ENCODE measurements at regions not wholly inside any gene's neighbourhood (a gene's known extent, or its start where the extent isn't known, plus 50 kb on each side); places are given as distances from the start of the nearest gene placed in this dataset.

DNA sequence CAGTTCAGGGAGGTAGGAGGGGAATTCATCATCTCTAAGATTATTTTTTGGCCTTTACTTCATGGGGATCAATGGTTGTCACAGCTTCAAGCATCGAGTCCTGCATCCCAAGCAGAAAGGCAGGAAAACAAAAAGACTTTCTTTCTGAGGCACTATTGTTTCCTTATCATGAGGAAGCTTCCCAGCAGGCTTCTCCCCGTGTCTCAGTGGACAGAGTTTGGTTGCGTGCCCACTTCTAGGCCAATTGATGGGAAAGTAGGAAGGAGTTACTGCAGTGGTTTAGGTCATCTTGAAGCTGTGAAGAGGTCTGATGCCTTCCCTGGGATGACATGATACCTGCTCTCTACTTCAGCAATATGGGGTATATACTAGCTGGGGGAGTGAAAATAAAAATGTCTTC lies 175.3 kb upstream of the CDH13 start:
- TF ChIP-seq CTCF (IDR thresholded peaks at IDR 0.05) (no peak), POLR2A (IDR thresholded peaks at IDR 0.05) (no peak)

All from lower leg skin (tissue), 3 donors.